ENCODE measurements at regions not wholly inside any gene's neighbourhood (a gene's known extent, or its start where the extent isn't known, plus 50 kb on each side); places are given as distances from the start of the nearest gene placed in this dataset.

DNA sequence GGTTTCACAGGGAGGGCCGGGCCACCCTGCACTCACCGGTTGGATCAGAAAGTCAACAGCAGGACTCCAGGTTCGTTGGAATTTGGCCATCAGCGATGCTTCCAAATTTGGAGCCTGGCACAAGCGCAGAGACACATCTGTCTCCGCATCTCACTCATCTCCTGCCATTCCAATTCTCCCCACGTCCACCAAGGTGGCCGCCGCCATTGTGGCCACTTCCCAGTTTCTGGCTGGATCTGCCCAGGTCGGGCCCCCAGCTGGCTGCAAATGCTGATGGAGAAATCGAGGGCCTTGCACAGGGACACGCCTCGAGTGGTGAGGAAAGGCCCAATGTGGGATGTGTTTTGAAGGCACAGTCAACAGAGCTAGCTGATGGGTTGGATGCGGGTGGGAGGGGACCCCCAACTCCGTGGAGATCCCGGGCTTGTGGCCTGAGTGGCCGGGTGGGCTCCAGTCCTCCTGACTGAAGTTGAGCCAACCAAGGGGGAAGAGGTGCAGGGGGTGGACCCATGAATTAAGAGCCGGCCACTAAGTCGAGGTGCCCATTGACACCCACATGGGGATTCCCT, 102.7 kb downstream of the CRYAA start:
- no peak for DNase-seq

- no peak for DNase-seq
Measured at GRCh38 chr21:43270800-43271301, 102.0 kb downstream of the CRYAA start.

GRCh38 chr21:43269957-43270705, 101.3 kb downstream of the CRYAA start:
- no peak for DNase-seq

DNA sequence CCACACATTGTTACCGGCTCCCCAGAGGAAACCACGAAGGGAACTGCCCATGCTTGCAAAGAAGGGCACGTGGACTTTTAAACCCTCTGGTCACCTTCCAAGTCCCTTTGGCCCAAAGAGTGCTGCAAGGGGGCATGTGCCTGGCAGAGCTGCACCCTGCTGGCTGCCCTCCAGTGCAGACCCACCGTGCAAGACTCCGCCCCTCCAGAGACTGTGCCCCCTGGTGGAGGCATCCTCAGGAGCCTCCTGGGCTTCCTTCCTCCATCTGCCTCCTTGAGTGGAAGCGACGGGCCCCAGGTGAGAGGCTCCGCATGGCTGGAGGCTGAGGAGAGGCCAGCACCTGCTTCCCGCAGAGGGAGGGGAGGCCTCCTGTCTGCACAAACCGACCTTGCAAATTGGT, 100.6 kb downstream of the CRYAA start:
- DNase-seq = peak; percentile 44 to 51

- DNase-seq = no peak
Measured at GRCh38 chr21:43268804-43269186, 100.0 kb downstream of the CRYAA start.

DNA sequence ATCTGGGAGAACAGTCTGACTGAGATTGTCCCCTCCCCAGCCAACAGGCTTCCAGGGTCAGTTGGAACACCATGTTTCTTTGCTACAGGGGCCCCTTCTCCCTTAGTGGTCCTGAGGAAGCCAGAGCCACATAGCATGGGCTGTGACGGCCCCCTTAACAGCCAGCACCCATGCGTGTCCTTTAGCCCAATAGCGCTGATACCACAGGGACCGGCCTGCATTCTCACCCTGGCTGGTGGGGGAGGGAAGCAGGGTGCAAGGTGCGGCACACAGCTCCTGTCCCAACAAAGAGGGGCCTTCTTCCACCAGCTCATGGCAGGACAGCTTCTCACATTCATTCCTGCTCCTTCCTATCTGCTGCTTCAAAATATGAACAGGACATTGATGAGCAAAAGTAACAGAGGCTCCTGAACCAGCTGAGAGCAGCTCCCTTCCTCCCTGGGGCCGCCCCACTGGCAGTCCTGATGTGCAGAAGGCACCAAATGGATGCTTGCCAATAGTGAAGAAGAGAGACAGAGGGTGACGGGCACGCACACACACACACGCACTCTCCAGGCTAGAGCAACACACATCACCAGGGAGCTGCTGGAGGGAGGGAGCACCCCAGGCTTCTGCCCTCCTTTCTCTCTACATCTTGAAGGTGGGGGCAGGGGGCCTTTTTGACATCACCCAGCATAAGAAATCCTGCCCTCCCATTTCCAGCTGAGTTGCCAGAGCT, 99.4 kb downstream of the CRYAA start:
- no peak for DNase-seq

DNA sequence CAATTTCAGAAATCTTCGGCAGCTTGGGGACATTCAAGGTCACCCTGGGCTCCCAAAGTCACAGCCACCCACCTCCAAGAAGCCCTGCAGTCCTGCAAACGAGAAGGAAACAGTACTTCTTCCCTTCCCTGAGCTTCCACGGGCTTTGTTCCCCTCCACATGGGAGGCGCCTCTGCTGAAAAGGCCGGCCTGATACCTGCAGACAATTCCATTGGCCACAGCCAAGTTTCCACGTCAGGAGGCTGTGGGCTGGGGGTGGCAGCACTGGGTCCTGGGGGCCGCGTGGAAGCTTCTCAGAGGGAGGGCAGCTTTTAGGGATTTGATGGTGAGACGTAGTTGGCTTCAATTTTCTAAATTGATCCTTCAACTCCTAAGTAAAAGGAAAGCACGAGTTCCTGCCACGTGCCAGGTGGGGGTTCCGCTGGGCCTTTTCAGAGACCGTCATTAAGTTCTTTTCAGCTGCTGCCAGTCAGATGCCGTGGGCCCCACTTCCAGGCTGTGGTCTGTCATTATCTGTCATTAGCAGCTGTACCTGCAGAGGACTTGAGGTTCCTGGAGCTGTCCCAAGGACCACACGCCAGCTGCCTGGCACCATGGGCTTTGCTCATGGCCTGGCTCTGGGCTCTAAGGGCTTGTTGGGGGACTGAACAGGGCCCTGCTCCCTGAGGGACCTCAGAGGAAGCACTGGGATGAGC, 98.7 kb downstream of the CRYAA start:
- DNase-seq = no peak

GRCh38 chr21:43266534-43266933, 97.7 kb downstream of the CRYAA start:
- no peak for DNase-seq

DNA sequence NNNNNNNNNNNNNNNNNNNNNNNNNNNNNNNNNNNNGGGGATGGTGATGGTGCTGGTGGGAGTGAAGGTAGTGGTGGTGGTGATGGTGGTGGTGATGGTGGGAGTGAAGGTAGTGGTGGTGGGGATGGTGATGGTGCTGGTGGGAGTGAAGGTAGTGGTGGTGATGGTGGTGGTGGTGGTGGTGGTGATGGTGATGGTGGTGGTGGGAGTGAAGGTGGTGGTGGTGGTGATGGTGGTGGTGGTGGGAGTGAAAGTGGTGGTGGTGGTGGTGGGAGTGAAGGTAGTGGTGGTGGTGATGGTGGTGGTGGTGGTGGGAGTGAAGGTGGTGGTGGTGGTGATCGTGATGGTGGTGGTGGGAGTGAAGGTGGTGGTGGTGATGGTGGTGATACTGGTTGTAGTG, 93.6 kb downstream of the CRYAA start:
- DNase-seq = no peak

All from CD4-positive, alpha-beta T cell treated with Interleukin-4 for 1 hour (primary cell).